Heart right ventricle (tissue), 16 donors: ENCODE measurements at regions not wholly inside any gene's neighbourhood (a gene's known extent, or its start where the extent isn't known, plus 50 kb on each side); places are given as distances from the start of the nearest gene placed in this dataset.

Experiments
- ATAC-seq, 8 donors: fragments of 200-7000 bp; cut with Tn5 transposase; one replicate each; pipeline ENCODE4 v1.9.1; 2020; ENCODE audit warnings: mild to moderate bottlenecking in 8 of 8, moderate library complexity in 8 of 8, moderate number of reproducible peaks in 1 of 8
- DNase-seq, 2 donors: peaks; one replicate each; pipeline ENCODE4 v3.0.0-alpha.2; 2020
- H3K27ac ChIP-seq, 10 donors: fragments of 200-600 bp; sonication (generic) in 2 of 10; one replicate each; pipeline versions ENCODE4 v1.5.0 to v1.8.0; 2020 to 2022; ENCODE audit warnings: mild to moderate bottlenecking in 3 of 10
- H3K27me3 ChIP-seq, 7 donors: fragments of 200-600 bp; one replicate each; pipeline ENCODE4 v1.8.0; 2021 to 2022; ENCODE audit warnings: mild to moderate bottlenecking in 2 of 7
- H3K36me3 ChIP-seq, 9 donors: fragments of 200-600 bp; sonication (generic) in 1 of 9; one replicate each; pipeline versions ENCODE4 v1.5.0 to v1.8.0; 2020 to 2022; ENCODE audit warnings: mild to moderate bottlenecking in 2 of 9
- H3K4me1 ChIP-seq, 9 donors: fragments of 200-600 bp; sonication (generic) in 1 of 9; one replicate each; pipeline versions ENCODE4 v1.5.0 to v1.8.0; 2020 to 2022; ENCODE audit warnings: mild to moderate bottlenecking in 4 of 9
- H3K4me3 ChIP-seq, 10 donors: fragments of 200-600 bp; sonication (generic) in 2 of 10; one replicate each; pipeline versions ENCODE4 v1.5.0 to v1.8.0; 2020 to 2022; ENCODE audit warnings: mild to moderate bottlenecking in 7 of 10, moderate library complexity in 2 of 10
- H3K9me3 ChIP-seq, 11 donors: fragments of 200-600 bp in 10 of 11; sonication (generic) in 2 of 11; one replicate each; pipeline versions ENCODE4 v1.5.0 to v1.8.0; 2013 to 2022; ENCODE audit warnings: mild to moderate bottlenecking in 2 of 11, control low read depth in 1 of 11, moderate library complexity in 1 of 11
- WGBS, 2 donors: extraction: QIAGEN DNeasy Blood & Tissue Kit; methylation state at CpG; one replicate each; pipeline ENCODE4 v1.1.7; 2013; ENCODE audit warnings: inconsistent platforms in 1 of 2; 5-methylcytosine and 5-hydroxymethylcytosine counted together
- intact Hi-C, 10 donors: fragments of 100-400 bp; cut with DNase I; formaldehyde crosslinking; loops; one replicate each; pipeline versions ENCODE4 v1.11.1 to v1.14.2; 2022
- TF ChIP-seq, protein P1 (sequence below), 9 donors: fragments of 200-600 bp; sonication (generic) in 2 of 9; IDR thresholded peaks; one replicate each; pipeline versions ENCODE4 v1.5.0 to v1.8.0; 2021 to 2022; ENCODE audit warnings: antibody characterized with exemption in 9 of 9, mild to moderate bottlenecking in 5 of 9, moderate library complexity in 1 of 9
- donor health status: Arrhythmogenic right ventricular cardiomyopathy.
- donor health status: ischemic (EF 13 %, LVEDD 7.1; RV severe dilation, severe dysfunction).
- donor health status: healthy with polysubstance abuse.
- donor health status: DM: no; HTN: yes; CAD: no.
- donor health status: DM: no; HTN: no; CAD: no.
- donor health status: ischemic (EF 25% LVEDD 6.9; RV normal size, moderate dysfunction).
- donor health status: ischemic (EF 25% LVEDD 5.7; RV mildly dilated, moderate dysfunction).
- donor health status: healthy.
- donor health status: DM: yes; HTN: yes; CAD: no.
- donor health status: Ischemic cardiomyopathy.
- donor health status: ischemic (EF 35%, LVEDD 5.7; RV mildly dilated, moderate dysfunction).
- donor health status: nonischemic (EF 11% LVEDD 7.7; RV severe dilation, severe dysfunction).
- donor health status: DM: yes; HTN: yes; CAD: no.
- donor health status: PGD.
- donor health status: ischemic (EF 29% LVEDD 5.4; RV normal size, mild dysfunction).
- donor health status: nonischemic (EF 23%, LVEDD 6.1; RV moderate dilation, normal function).

DNA sequence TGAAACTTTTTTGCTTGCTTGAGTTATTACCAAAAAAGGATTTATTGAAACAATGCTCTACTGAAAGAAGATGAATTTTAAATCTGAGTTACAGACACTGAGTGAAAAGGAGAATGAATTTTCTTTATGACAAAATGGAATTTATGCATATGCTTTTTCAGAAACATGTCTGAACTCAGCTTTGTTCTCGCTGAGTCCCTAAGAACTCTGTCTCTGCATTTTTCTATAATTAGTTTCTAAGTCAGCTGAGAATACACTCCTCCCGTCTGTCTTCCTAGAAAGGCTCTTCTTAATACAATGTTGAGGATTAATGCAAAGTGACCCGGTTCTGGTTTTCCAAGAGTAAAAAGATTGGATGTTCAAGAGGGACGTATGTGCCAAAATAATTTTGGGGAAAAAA, 463.5 kb downstream of the NKX6-1 start:
- Histone ChIP-seq H3K4me1 (no peaks in the 10 kb centered on the region), H3K9me3 (no peaks in the 10 kb centered on the region), H3K4me3 (no peak overlapping the region), H3K27me3 (no peaks in the 10 kb centered on the region), H3K36me3 (no peaks in the 10 kb centered on the region), H3K27ac (no peak overlapping the region)
- intact Hi-C loops, result no loop called here
- TF ChIP-seq, protein P1, sequence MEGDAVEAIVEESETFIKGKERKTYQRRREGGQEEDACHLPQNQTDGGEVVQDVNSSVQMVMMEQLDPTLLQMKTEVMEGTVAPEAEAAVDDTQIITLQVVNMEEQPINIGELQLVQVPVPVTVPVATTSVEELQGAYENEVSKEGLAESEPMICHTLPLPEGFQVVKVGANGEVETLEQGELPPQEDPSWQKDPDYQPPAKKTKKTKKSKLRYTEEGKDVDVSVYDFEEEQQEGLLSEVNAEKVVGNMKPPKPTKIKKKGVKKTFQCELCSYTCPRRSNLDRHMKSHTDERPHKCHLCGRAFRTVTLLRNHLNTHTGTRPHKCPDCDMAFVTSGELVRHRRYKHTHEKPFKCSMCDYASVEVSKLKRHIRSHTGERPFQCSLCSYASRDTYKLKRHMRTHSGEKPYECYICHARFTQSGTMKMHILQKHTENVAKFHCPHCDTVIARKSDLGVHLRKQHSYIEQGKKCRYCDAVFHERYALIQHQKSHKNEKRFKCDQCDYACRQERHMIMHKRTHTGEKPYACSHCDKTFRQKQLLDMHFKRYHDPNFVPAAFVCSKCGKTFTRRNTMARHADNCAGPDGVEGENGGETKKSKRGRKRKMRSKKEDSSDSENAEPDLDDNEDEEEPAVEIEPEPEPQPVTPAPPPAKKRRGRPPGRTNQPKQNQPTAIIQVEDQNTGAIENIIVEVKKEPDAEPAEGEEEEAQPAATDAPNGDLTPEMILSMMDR (IDR thresholded peaks at IDR 0.05), result no peak
- ATAC-seq (no peak), DNase-seq (no peak)
- 61 to 65% methylated on average over 4 of the region's 4 CpGs for WGBS, 2 donors

DNA sequence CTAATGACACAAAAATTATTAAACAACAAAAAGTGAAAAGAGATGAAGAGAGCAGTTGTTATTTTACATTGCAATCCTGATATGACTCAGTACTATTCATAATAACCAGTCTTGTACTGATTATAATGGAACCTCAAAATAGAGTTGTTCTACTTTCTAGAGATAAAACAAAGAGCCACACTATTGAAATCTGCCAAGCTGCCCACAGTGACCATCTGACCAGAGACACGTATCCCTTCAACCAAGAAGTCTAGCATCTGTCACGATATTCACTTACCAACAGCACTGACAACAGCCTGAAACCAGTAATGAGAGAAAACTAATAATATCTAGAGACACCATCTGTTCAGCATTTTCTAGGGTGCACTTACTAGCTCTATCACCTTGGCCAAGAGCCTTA, 466.7 kb downstream of the NKX6-1 start:
- H3K9me3 ChIP-seq, result no peaks in the 10 kb centered on the region
- no peaks in the 10 kb centered on the region for H3K4me1 ChIP-seq
- intact Hi-C loops, result no loop called here
- no peaks in the 10 kb centered on the region for H3K27me3 ChIP-seq
- DNase-seq (no peak), ATAC-seq (no peak)
- no peak overlapping the region for H3K27ac ChIP-seq
- no peak overlapping the region for H3K4me3 ChIP-seq
- TF ChIP-seq, protein P1 (IDR thresholded peaks at IDR 0.05), result no peak
- H3K36me3 ChIP-seq, result no peaks in the 10 kb centered on the region
- 83 to 88% methylated on average over 2 of the region's 2 CpGs for WGBS, 2 donors

DNA sequence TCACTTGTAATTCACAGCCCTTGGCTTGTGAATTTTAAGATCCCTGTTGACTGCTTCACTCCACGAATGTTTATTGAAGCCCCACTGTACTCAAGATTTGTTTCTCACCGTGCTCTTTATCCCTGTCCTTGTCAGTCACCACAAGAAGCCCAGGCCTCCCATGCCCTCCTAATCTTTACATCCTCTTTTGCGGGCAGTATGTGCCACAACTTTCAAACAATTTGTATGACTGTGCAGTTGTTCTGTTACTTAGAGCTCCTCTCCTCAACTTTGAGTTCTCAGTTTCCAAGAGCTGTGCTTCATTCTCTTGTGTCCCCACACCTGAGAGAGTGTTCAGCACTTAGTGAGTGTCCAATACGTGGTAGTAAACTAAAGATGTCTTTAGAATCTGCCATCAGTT, 467.7 kb downstream of the NKX6-1 start:
- Histone ChIP-seq H3K4me1 (no peaks in the 10 kb centered on the region), H3K36me3 (no peaks in the 10 kb centered on the region), H3K27ac (no peak overlapping the region), H3K9me3 (peaks cover 0 to 10% (median 0%) of the 10 kb centered on the region in 11 donors), H3K27me3 (no peaks in the 10 kb centered on the region), H3K4me3 (no peak overlapping the region)
- DNase-seq (no peak), ATAC-seq (no peak)
- intact Hi-C loops, result no loop called here
- WGBS, 2 donors, result 70 to 72% methylated on average over 4 of the region's 4 CpGs
- TF ChIP-seq, protein P1 (IDR thresholded peaks at IDR 0.05), result no peak

DNA sequence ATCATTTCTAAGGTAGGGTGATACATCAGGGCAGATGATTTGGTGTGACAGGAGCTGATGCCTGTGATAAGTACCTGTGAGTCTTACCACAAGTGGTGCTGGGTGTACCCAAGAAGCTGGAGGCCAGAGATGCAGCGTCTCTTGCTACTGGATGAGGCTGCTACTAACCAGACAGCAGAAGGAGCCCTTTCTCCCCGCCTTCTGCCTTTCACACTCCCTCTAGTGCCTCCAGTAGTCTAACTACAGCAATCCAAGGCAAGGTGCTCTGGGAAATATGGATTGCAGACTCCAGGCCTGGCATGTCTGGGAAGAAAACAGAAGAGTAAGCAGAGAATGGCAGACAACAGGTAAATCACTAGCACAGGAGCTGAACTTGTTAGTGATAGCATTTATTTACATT, 470.8 kb downstream of the NKX6-1 start:
- intact Hi-C loops, result no loop called here
- H3K4me3 ChIP-seq, result no peak overlapping the region

More for the DNA sequence above, 470.8 kb downstream of the NKX6-1 start:
- TF ChIP-seq, protein P1 (IDR thresholded peaks at IDR 0.05), result no peak
- ATAC-seq (no peak), DNase-seq (no peak)
- no peaks in the 10 kb centered on the region for H3K4me1 ChIP-seq
- no peaks in the 10 kb centered on the region for H3K27me3 ChIP-seq
- no peaks in the 10 kb centered on the region for H3K36me3 ChIP-seq
- 71 to 76% methylated on average over 2 of the region's 2 CpGs for WGBS, 2 donors
- H3K27ac ChIP-seq, result no peak overlapping the region
- peaks cover 0 to 11% (median 0%) of the 10 kb centered on the region in 11 donors for H3K9me3 ChIP-seq
